ENCODE measurements at regions not wholly inside any gene's neighbourhood (a gene's known extent, or its start where the extent isn't known, plus 50 kb on each side); places are given as distances from the start of the nearest gene placed in this dataset.
A peak's percentile ranks its signal among the peaks of the same experiment; 100 is the strongest.

DNA sequence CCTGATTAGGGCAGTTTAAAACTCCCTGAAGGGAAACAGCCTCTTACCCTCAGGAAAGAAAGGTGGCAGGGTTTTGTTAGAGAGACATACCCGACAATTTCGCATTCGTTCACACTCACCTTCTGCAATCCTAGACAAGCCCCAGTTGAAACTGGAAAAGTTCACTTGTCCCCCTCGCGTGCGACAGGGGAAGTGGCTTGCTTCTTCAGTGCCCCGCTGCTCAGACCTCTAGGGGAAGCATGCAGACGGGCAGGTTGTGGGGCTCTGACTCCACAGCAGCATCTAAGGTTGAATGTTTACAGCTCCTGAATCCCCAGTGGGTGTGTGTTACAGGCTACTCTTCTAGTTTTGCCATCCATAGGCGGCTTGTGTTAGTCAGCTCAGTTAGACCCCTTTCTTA, 575.7 kb upstream of the ACO1 start:
- TF ChIP-seq POLR2A (IDR thresholded peaks at IDR 0.05) (no peak), CTCF (IDR thresholded peaks at IDR 0.05) (no peak)
- 84 to 90% methylated on average over 9 of the region's 9 CpGs for WGBS, 2 donors
- no peak for DNase-seq (ENCODE audit: low spot score in 2 of 2)
- intact Hi-C loops (cut with DNase I; ENCODE audit: low total_unique reads) = no loop called here
- H3K4me3 ChIP-seq (ENCODE audit: low read depth, poor library complexity, severe bottlenecking) = no peak overlapping the region

DNA sequence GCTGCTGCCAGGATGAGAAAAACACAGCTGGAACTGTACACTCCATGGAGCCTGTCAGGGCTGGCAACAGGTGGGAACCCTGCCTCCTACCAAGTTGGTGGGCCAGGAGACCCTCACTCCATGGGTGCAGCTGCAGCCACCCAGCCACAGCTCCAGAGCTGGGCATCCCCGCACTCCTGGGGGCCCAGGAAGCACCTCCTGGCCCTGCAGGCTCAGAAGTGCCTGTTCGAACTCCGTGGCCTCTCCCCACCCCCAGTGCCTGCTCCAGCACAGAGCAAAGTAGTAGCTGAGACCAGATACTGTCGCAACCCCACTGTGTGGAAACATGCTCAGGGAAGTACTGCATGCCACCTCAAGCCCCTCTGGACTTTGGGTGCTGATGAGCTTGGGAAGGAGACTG, 564.0 kb upstream of the ACO1 start:
- intact Hi-C loops (cut with DNase I; ENCODE audit: low total_unique reads) = no loop called here
- WGBS, 2 donors = 78 to 88% methylated on average over 4 of the region's 4 CpGs

GRCh38 chr9:31821583-31821982, 562.9 kb upstream of the ACO1 start:
- intact Hi-C loops (cut with DNase I; ENCODE audit: low total_unique reads) = no loop called here
- DNase-seq (ENCODE audit: low spot score in 2 of 2) = peak in 1 of 2 donors; percentile 69
- no peak overlapping the region for H3K4me3 ChIP-seq (ENCODE audit: low read depth, poor library complexity, severe bottlenecking)
- no peak for TF ChIP-seq CTCF (IDR thresholded peaks at IDR 0.05)
- no peak for TF ChIP-seq POLR2A (IDR thresholded peaks at IDR 0.05)
- WGBS, 2 donors = 71 to 86% methylated on average over 6 of the region's 6 CpGs

More for the DNA sequence above, 564.0 kb upstream of the ACO1 start:
- TF ChIP-seq CTCF (IDR thresholded peaks at IDR 0.05) (no peak), POLR2A (IDR thresholded peaks at IDR 0.05) (no peak)
- no peak for DNase-seq (ENCODE audit: low spot score in 2 of 2)
- H3K4me3 ChIP-seq (ENCODE audit: low read depth, poor library complexity, severe bottlenecking) = no peak overlapping the region

- H3K4me3 ChIP-seq (ENCODE audit: low read depth, poor library complexity, severe bottlenecking) = no peak overlapping the region
- TF ChIP-seq CTCF (IDR thresholded peaks at IDR 0.05) = no peak
- TF ChIP-seq POLR2A (IDR thresholded peaks at IDR 0.05) = no peak
- DNase-seq (ENCODE audit: low spot score in 2 of 2) = no peak
- 82 to 86% methylated on average over 2 of the region's 2 CpGs for WGBS, 2 donors
- intact Hi-C loops (cut with DNase I; ENCODE audit: low total_unique reads) = no loop called here
Measured at GRCh38 chr9:31823365-31823764, 561.1 kb upstream of the ACO1 start.

DNA sequence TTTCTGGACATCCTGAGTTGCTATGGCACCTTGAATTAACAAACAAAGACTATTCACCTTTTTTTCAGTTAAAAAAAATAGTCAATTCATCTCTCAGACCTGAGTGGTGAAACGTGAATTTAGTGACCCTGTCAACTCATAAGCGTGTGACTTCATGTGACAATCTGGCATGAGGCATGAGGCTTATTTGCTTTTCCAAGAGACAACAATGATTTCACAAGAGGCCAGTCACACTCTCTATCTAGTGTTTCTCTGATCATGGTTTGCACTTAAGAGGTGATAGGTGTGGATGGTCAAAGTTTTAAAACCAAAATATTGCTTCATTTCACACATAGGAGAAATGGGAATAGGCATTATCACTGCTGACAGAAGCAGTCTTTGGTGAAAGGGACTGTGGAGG, 559.6 kb upstream of the ACO1 start:
- intact Hi-C loops (cut with DNase I; ENCODE audit: low total_unique reads) = no loop called here
- TF ChIP-seq POLR2A (IDR thresholded peaks at IDR 0.05) (no peak), CTCF (IDR thresholded peaks at IDR 0.05) (no peak)
- DNase-seq (ENCODE audit: low spot score in 2 of 2) = no peak
- no peak overlapping the region for H3K4me3 ChIP-seq (ENCODE audit: low read depth, poor library complexity, severe bottlenecking)
- WGBS, 2 donors = 77 to 79% methylated on average over 2 of the region's 2 CpGs

DNA sequence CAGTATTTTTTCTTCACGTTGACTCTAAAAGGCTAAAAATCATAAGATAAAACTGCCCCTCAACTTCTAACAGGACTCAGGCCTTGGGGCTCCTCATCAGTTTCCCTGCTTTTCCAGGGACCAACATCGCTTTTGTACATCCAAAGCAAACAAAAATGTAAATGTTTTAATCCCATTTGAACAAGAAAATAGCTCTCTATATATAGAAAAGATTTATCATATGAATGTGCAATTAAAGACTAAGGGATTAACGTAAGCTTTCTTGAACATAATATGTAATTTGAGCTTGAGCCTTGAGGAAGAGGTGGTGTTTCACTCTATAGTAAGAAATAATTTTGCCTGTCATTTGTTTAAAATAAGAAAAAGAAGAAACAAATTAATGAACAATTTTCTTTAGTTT, 547.2 kb upstream of the ACO1 start:
- no peak for DNase-seq (ENCODE audit: low spot score in 2 of 2)
- no peak overlapping the region for H3K4me3 ChIP-seq (ENCODE audit: low read depth, poor library complexity, severe bottlenecking)
- intact Hi-C loops (cut with DNase I; ENCODE audit: low total_unique reads) = no loop called here
- no peak for TF ChIP-seq POLR2A (IDR thresholded peaks at IDR 0.05)
- no peak for TF ChIP-seq CTCF (IDR thresholded peaks at IDR 0.05)
- WGBS, 2 donors = 68 to 73% methylated on average over 3 of the region's 3 CpGs

All from lower leg skin (tissue), 4 donors.